Astrocyte (in vitro differentiated cells and primary cell): ENCODE measurements at regions not wholly inside any gene's neighbourhood (a gene's known extent, or its start where the extent isn't known, plus 50 kb on each side); places are given as distances from the start of the nearest gene placed in this dataset.

Source experiments
- DNase-seq: peaks from one replicate; pipeline ENCODE4 v3.0.0-alpha.2; 2010; ENCODE audit warnings: low read depth
- FAIRE-seq: peaks from 2 replicates; lab custom pipeline; 2011; peaks lifted over from hg19 to GRCh38; lab: Jason Lieb, UNC
- H2AFZ ChIP-seq: 2 replicates; pipeline ENCODE4 v1.6.0; 2012; ENCODE audit warnings: low read depth, low read length, inconsistent platforms
- H3K27ac ChIP-seq: 2 replicates; pipeline ENCODE4 v1.5.1; 2011; ENCODE audit warnings: low read depth, low read length, inconsistent platforms
- H3K27me3 ChIP-seq: 2 replicates; pipeline ENCODE4 v1.6.0; 2011; ENCODE audit warnings: low read length, inconsistent platforms; ENCODE audit not compliant: insufficient read depth
- H3K36me3 ChIP-seq: 2 replicates; pipeline ENCODE4 v1.5.1; 2011; ENCODE audit warnings: low read length, inconsistent platforms; ENCODE audit not compliant: insufficient read depth
- H3K4me1 ChIP-seq: 2 replicates; pipeline ENCODE4 v1.5.1; 2011; ENCODE audit warnings: low read length, inconsistent platforms; ENCODE audit not compliant: insufficient read depth
- H3K4me2 ChIP-seq: 2 replicates; pipeline ENCODE4 v1.6.0; 2012; ENCODE audit warnings: low read length, inconsistent platforms
- H3K4me3 ChIP-seq: 2 replicates; pipeline ENCODE4 v1.5.1; 2011; ENCODE audit warnings: low read depth, mild to moderate bottlenecking, low read length, inconsistent platforms; ENCODE audit not compliant: insufficient read depth
- H3K79me2 ChIP-seq: 2 replicates; pipeline ENCODE4 v1.6.0; 2012; ENCODE audit warnings: mild to moderate bottlenecking, low read length, inconsistent platforms; ENCODE audit not compliant: insufficient read depth
- H3K9ac ChIP-seq: 2 replicates; pipeline ENCODE4 v1.6.0; 2012; ENCODE audit warnings: mild to moderate bottlenecking, low read length, inconsistent platforms
- H3K9me3 ChIP-seq: 2 replicates; pipeline ENCODE4 v1.5.1; 2012; ENCODE audit warnings: low read depth, mild to moderate bottlenecking, low read length, inconsistent platforms; ENCODE audit not compliant: insufficient read depth
- H4K20me1 ChIP-seq: 2 replicates; pipeline ENCODE4 v1.6.0; 2012; ENCODE audit warnings: low read length, inconsistent platforms; ENCODE audit not compliant: insufficient read depth
- H3K27ac Mint-ChIP-seq: one replicate; pipeline ENCODE4 v1.8.0; 2021; ENCODE audit warnings: mild to moderate bottlenecking, mixed read lengths; ENCODE audit not compliant: unreplicated experiment
- H3K27me3 Mint-ChIP-seq: one replicate; pipeline ENCODE4 v1.8.0; 2021; ENCODE audit warnings: low read depth, mixed read lengths; ENCODE audit not compliant: unreplicated experiment
- H3K36me3 Mint-ChIP-seq: one replicate; pipeline ENCODE4 v1.8.0; 2021; ENCODE audit warnings: low read depth, mixed read lengths; ENCODE audit not compliant: unreplicated experiment
- H3K4me1 Mint-ChIP-seq: one replicate; pipeline ENCODE4 v1.8.0; 2021; ENCODE audit warnings: low read depth, mixed read lengths; ENCODE audit not compliant: unreplicated experiment
- H3K4me3 Mint-ChIP-seq: one replicate; pipeline ENCODE4 v1.8.0; 2021; ENCODE audit warnings: mild to moderate bottlenecking, moderate library complexity, mixed read lengths; ENCODE audit not compliant: unreplicated experiment
- H3K9me3 Mint-ChIP-seq: one replicate; pipeline ENCODE4 v1.8.0; 2021; ENCODE audit warnings: mild to moderate bottlenecking, mixed read lengths; ENCODE audit not compliant: unreplicated experiment
- EZH2 ChIP-seq: IDR thresholded peaks from 2 replicates; pipeline ENCODE4 v1.6.1; 2012; ENCODE audit warnings: mild to moderate bottlenecking, low read length, inconsistent platforms; ENCODE audit not compliant: insufficient read depth
- TF ChIP-seq, protein P1 (sequence below): IDR thresholded peaks from 2 replicates; pipeline ENCODE4 v1.5.1; 2011; ENCODE audit warnings: low read depth, mild to moderate bottlenecking, inconsistent platforms, low read length, moderate library complexity; ENCODE audit not compliant: insufficient read depth

DNA sequence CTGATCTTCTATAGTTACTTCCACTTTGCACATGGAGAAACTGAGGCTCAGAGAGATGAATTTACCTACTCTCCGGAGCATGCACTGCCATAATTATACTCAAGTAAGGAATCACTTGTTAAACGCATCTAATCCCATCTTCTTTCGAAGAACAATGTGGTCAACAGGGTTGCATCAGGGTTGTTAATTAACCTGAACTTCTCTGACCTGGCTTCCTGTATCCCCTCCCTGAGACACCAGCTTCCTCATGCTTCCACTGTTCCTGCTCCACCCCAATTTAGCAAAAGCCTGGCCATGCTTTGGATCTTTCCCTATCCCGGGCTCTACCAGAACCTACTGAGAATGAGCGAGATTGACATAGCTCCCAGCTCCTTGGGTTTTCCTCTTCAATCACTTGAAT is 136.7 kb downstream of the SMIM20 start:
- Histone ChIP-seq H3K79me2 (no peaks in the 10 kb centered on the region), H3K27ac (no peak overlapping the region), H4K20me1 (no peaks in the 10 kb centered on the region), H3K4me1 (peaks cover 16% of the 10 kb centered on the region), H3K9me3 (no peaks in the 10 kb centered on the region), H3K9ac (no peak overlapping the region), H3K4me2 (no peak overlapping the region), H3K4me3 (no peak overlapping the region), H2AFZ (no peak overlapping the region), H3K36me3 (no peaks in the 10 kb centered on the region), H3K27me3 (no peaks in the 10 kb centered on the region)
- TF ChIP-seq, protein P1, sequence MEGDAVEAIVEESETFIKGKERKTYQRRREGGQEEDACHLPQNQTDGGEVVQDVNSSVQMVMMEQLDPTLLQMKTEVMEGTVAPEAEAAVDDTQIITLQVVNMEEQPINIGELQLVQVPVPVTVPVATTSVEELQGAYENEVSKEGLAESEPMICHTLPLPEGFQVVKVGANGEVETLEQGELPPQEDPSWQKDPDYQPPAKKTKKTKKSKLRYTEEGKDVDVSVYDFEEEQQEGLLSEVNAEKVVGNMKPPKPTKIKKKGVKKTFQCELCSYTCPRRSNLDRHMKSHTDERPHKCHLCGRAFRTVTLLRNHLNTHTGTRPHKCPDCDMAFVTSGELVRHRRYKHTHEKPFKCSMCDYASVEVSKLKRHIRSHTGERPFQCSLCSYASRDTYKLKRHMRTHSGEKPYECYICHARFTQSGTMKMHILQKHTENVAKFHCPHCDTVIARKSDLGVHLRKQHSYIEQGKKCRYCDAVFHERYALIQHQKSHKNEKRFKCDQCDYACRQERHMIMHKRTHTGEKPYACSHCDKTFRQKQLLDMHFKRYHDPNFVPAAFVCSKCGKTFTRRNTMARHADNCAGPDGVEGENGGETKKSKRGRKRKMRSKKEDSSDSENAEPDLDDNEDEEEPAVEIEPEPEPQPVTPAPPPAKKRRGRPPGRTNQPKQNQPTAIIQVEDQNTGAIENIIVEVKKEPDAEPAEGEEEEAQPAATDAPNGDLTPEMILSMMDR, result no peak
- TF ChIP-seq EZH2, result no peak
- Mint-ChIP-seq H3K4me3 (no peak overlapping the region), H3K27ac (no peak overlapping the region), H3K36me3 (peaks cover 1% of the 10 kb centered on the region), H3K27me3 (peaks cover 14% of the 10 kb centered on the region), H3K4me1 (peaks cover 5% of the 10 kb centered on the region), H3K9me3 (peaks cover 2% of the 10 kb centered on the region)
- DNase-seq (no peak), FAIRE-seq (no peak)

DNA sequence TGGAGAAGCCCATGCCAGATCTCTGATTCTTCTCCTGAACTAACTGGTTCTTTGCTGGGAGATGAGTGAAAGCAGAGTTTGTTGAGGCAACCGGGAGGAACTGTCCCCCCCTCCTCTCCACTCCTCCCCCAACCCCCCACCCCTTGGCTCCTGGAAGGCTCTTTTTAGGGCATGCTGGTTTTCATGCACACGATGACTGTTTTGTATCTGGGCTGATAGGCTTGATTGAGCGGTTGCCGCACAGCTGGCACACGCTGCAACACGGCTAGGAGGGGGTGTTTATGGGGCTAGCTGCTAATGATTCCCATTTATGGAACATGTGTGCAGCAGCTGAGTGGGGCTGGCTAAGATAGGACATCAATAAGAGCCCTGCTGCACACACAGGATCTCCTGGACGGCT is 137.2 kb downstream of the SMIM20 start:
- Mint-ChIP-seq H3K4me3 (no peak overlapping the region), H3K9me3 (peaks cover 2% of the 10 kb centered on the region), H3K36me3 (peaks cover 1% of the 10 kb centered on the region), H3K4me1 (peaks cover 5% of the 10 kb centered on the region), H3K27ac (no peak overlapping the region), H3K27me3 (peaks cover 14% of the 10 kb centered on the region)
- DNase-seq, result no peak
- no peaks in the 10 kb centered on the region for H3K9me3 ChIP-seq
- no peaks in the 10 kb centered on the region for H3K27me3 ChIP-seq
- no peak overlapping the region for H3K27ac ChIP-seq
- peaks cover 16% of the 10 kb centered on the region for H3K4me1 ChIP-seq
- TF ChIP-seq, protein P1, result no peak
- no peak for TF ChIP-seq EZH2
- no peak overlapping the region for H3K4me3 ChIP-seq
- no peak overlapping the region for H2AFZ ChIP-seq
- no peaks in the 10 kb centered on the region for H3K36me3 ChIP-seq
- H3K79me2 ChIP-seq, result no peaks in the 10 kb centered on the region
- FAIRE-seq, result no peak
- H3K4me2 ChIP-seq, result no peak overlapping the region
- no peaks in the 10 kb centered on the region for H4K20me1 ChIP-seq
- H3K9ac ChIP-seq, result no peak overlapping the region

DNA sequence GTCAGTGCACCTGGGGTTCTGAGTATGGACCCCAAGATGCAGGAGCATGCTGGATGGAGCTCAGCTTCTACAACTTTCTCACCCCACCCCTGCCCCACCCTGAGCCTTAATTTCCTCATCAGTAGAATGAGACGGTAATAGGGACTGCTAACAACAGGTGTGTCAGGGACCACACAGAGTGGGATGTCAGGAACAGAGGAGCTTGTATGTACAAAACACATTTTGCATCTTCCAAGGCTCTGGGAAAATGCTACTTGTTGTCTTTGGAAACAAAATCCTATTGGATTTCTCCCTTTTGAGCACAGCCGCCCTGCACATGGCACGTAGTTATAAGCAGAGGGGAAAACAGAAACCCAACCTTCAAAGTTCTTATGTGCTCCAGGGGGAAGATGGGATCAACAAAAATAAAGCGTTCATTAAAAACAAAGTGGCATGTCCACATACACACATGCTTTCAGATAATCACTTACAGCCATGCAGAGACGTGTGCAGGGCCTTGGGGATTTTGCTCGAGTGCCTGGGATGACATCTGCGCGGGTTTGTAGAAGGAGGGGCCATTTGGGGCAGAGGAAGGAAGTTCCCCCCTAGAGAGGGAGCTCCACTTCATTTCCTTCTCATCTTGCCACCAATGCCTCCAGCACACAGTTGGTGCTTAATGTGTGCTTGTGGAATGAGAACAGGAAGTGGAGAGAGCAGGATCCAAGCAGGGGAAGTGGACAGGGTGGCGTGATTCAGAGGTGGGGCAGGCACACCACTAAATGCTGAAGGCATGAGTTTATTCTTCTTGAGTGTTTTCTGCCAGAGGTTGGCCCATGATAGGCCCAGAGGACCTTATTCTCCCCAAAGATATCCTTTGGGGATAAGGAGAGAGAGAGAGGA is 138.9 kb downstream of the SMIM20 start:
- FAIRE-seq, result no peak
- Mint-ChIP-seq H3K36me3 (no peaks in the 10 kb centered on the region), H3K27ac (no peak overlapping the region), H3K4me1 (peaks cover 5% of the 10 kb centered on the region), H3K9me3 (peaks cover 2% of the 10 kb centered on the region), H3K4me3 (no peak overlapping the region), H3K27me3 (peaks cover 14% of the 10 kb centered on the region)
- Histone ChIP-seq H3K9me3 (no peaks in the 10 kb centered on the region), H3K4me3 (no peak overlapping the region), H3K27ac (no peak overlapping the region), H3K4me1 (peaks cover 14% of the 10 kb centered on the region), H3K36me3 (no peaks in the 10 kb centered on the region), H2AFZ (no peak overlapping the region), H3K9ac (no peak overlapping the region), H3K4me2 (no peak overlapping the region), H3K79me2 (no peaks in the 10 kb centered on the region), H4K20me1 (no peaks in the 10 kb centered on the region), H3K27me3 (no peaks in the 10 kb centered on the region)
- no peak for TF ChIP-seq EZH2
- TF ChIP-seq, protein P1, result no peak
- DNase-seq, result no peak
